ENCODE measurements at regions not wholly inside any gene's neighbourhood (a gene's known extent, or its start where the extent isn't known, plus 50 kb on each side); places are given as distances from the start of the nearest gene placed in this dataset.
"Not testable (repeated sequence)": the region's sequence is repeated elsewhere in the genome, so short reads cannot be mapped to it uniquely, and the experiment has no call there.

DNA sequence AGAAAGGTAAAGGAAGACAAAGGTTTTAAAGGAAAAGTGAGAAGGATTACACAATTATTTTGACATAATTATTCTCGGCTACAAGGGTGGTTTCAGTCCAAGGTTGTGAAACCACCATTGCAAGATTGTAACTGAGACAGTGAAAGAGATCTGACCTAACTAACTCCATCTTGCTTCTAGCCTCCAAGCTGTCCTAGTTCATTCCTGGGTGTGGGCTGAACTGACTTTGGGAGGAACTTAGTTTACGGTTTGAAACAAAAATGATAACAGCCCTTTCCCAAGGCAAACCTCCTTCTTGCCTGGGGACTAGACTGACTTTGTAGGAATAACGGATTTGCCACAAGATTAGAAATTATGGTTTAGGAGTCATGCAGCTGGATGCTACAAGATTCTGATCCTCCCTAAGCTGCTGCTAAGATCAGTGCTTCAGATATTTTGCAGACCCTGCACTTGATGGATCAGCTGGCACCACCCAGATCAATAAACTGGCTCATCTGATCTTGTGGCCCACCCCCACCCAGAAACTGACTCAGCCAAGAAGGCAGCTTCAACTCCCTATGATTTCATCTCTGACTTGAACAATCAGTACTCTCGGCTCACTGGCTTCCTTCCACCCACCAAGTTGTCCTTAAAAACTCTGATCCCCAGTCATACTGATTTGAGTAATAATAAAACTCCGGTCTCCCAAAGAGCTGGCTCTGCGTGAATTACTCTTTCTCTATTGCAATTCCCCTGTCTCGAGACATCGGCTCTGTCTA is 57.7 kb upstream of the AADACL2 start:
- Histone ChIP-seq H3K9me3 (ENCODE audit: insufficient read depth, low read depth, low read length) (no peaks in the 10 kb centered on the region), H3K27me3 (ENCODE audit: insufficient read depth, low read length) (no peaks in the 10 kb centered on the region), H3K9ac (ENCODE audit: low read depth, low read length) (no peak overlapping the region), H3K27ac (ENCODE audit: low read depth, low read length) (no peak overlapping the region), H3K36me3 (ENCODE audit: insufficient read depth, low read length) (no peaks in the 10 kb centered on the region), H3K4me3 (ENCODE audit: low read length) (no peak overlapping the region), H3K4me1 (ENCODE audit: insufficient read depth, low read length) (no peaks in the 10 kb centered on the region)
- WGBS = 93% methylated on average over 8 of the region's 8 CpGs

DNA sequence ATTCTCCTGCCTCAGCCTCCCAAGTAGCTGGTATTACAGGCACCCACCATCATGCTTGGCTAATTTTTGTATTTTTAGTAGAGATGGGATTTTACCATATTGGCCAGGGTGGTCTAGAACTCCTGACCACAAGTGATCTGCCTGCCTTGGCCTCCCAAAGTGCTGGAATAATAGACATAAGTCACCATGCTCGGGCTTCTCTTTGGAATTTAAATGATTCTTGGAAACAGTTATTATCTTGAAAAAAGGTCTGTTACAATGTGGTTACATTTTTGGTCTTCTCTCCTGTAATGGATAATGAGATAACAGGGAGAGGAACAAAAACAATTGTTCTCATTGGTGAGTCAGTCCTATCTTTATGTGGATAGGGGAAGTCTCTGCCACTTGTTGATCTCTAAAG is 59.8 kb upstream of the AADACL2 start:
- Histone ChIP-seq H3K27ac (ENCODE audit: low read depth, low read length) (no peak overlapping the region), H3K36me3 (ENCODE audit: insufficient read depth, low read length) (no peaks in the 10 kb centered on the region), H3K4me1 (ENCODE audit: insufficient read depth, low read length) (no peaks in the 10 kb centered on the region), H3K9me3 (ENCODE audit: insufficient read depth, low read depth, low read length) (no peaks in the 10 kb centered on the region), H3K27me3 (ENCODE audit: insufficient read depth, low read length) (no peaks in the 10 kb centered on the region), H3K9ac (ENCODE audit: low read depth, low read length) (no peak overlapping the region), H3K4me3 (ENCODE audit: low read length) (no peak overlapping the region)
- 74% methylated on average over 1 of the region's 1 CpG for WGBS

DNA sequence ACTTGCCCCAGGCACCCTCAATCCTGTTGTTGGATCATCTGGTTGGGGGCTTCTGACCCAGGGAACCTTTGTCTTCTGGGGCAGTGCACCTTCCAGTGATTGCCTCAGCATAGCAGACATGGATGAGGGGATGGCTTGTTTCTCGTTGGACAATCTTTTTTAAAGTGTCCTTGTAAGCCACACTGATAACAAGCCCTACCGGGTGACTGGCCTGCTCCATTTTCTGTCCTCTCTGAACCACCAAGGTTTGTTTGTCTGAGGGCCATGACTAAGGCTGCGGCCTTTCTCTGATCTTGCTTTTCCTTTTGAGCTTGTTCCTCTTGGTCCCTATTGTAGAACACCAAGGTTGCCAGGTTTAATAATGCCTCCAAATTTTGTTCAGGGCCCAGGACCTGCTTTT is 66.0 kb upstream of the AADACL2 start:
- not testable (repeated sequence) for H3K9me3 ChIP-seq (ENCODE audit: insufficient read depth, low read depth, low read length); H3K9ac ChIP-seq (ENCODE audit: low read depth, low read length); H3K27me3 ChIP-seq (ENCODE audit: insufficient read depth, low read length); H3K36me3 ChIP-seq (ENCODE audit: insufficient read depth, low read length); H3K27ac ChIP-seq (ENCODE audit: low read depth, low read length); H3K4me3 ChIP-seq (ENCODE audit: low read length); H3K4me1 ChIP-seq (ENCODE audit: insufficient read depth, low read length)
- 92% methylated on average over 3 of the region's 3 CpGs for WGBS

DNA sequence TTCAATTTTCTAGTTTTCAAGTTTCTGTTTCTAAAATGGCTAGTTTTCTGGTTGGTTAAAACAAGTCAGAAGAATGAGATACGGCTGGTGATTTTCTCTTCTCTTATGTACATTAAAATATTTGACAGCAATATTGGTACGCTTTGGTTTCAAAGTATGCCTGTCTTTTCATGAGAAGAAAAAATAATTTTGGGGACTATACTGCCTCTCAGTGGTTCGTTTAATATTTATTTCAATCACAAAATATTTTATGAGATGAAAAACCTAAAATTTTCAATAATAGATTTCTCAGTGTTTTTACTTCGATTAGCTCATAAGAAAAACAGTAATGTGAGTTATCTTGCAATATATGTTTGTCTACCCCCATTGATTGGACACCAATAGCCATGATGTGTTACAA is 72.8 kb upstream of the AADACL2 start:
- H3K4me3 ChIP-seq (ENCODE audit: low read length) = no peak overlapping the region
- no peak overlapping the region for H3K9ac ChIP-seq (ENCODE audit: low read depth, low read length)
- 100% methylated on average over 1 of the region's 4 CpGs for WGBS
- H3K27me3 ChIP-seq (ENCODE audit: insufficient read depth, low read length) = no peaks in the 10 kb centered on the region
- H3K9me3 ChIP-seq (ENCODE audit: insufficient read depth, low read depth, low read length) = no peaks in the 10 kb centered on the region
- H3K4me1 ChIP-seq (ENCODE audit: insufficient read depth, low read length) = no peaks in the 10 kb centered on the region
- H3K27ac ChIP-seq (ENCODE audit: low read depth, low read length) = no peak overlapping the region
- H3K36me3 ChIP-seq (ENCODE audit: insufficient read depth, low read length) = no peaks in the 10 kb centered on the region

DNA sequence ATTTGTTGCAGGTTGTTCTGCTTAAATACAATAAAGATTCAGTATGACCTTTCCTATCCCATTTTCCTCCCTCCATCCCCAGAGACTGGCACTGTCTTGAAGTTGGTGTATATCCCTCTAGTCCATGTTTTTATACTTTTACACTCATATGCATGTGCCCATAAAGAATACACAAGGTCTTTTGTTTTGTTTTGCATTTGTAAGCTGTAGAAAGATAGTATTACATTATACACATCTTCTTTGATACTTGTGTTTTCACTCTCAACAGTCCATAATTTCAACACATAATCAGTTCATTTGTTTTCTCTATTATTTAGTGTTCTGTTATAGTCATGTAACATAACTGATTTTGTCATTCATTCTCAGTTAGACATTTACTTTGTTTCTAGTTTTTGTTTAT is 88.7 kb upstream of the AADACL2 start:
- Histone ChIP-seq H3K27me3 (ENCODE audit: insufficient read depth, low read length) (no peaks in the 10 kb centered on the region), H3K36me3 (ENCODE audit: insufficient read depth, low read length) (no peaks in the 10 kb centered on the region)

DNA sequence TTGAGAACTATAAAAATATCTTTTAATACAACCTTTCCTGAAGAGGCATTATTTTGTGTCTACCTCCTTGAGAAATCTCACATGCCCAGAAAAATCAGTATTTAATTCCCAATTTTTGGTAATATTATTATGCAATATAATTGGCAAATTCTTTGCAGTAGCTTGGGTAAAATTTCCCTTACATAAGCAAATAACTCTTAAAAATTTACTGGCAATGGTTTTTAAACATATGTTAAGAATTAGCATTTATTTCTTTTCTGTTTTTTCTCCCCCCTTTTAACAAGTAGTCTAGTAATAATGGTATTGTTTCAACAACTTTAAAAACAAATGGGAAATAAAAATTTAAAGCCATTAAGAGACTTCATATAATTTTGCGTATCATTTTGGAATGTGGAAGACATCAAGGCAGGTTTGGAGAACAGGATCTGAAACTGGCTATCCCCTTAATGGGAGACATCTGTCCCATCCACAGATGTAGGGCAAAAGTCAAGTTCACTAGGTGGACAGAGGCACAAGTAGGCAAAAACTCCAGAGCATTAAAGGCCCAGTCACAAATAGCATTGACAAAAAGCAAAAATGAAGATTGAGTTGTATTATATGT is 89.6 kb upstream of the AADACL2 start:
- no peak overlapping the region for H3K27ac ChIP-seq (ENCODE audit: low read depth, low read length)
- H3K27me3 ChIP-seq (ENCODE audit: insufficient read depth, low read length) = no peaks in the 10 kb centered on the region
- no peaks in the 10 kb centered on the region for H3K36me3 ChIP-seq (ENCODE audit: insufficient read depth, low read length)
- H3K9me3 ChIP-seq (ENCODE audit: insufficient read depth, low read depth, low read length) = no peaks in the 10 kb centered on the region
- no peaks in the 10 kb centered on the region for H3K4me1 ChIP-seq (ENCODE audit: insufficient read depth, low read length)
- H3K4me3 ChIP-seq (ENCODE audit: low read length) = no peak overlapping the region
- H3K9ac ChIP-seq (ENCODE audit: low read depth, low read length) = no peak overlapping the region
- WGBS = 93% methylated on average over 1 of the region's 1 CpG

More for the DNA sequence above, 88.7 kb upstream of the AADACL2 start:
- Histone ChIP-seq H3K4me3 (ENCODE audit: low read length) (no peak overlapping the region), H3K27ac (ENCODE audit: low read depth, low read length) (no peak overlapping the region), H3K9ac (ENCODE audit: low read depth, low read length) (no peak overlapping the region), H3K9me3 (ENCODE audit: insufficient read depth, low read depth, low read length) (no peaks in the 10 kb centered on the region), H3K4me1 (ENCODE audit: insufficient read depth, low read length) (no peaks in the 10 kb centered on the region)

DNA sequence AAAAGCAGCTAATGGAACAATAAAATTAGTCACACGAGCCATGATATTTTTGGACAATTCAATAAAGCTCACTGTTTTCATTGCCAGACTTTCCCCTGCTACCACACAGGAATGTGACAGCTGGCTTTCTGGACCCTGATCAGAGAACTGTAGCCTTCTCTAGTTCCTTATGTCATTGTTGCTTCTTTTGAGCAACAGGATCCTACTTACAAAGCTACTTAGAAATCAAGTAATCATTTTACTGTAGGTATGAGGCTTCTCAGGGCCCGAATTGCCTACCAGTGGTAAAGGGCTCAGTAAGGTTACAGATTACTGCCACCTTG is 94.3 kb upstream of the AADACL2 start:
- Histone ChIP-seq H3K27me3 (ENCODE audit: insufficient read depth, low read length) (no peaks in the 10 kb centered on the region), H3K36me3 (ENCODE audit: insufficient read depth, low read length) (no peaks in the 10 kb centered on the region), H3K4me3 (ENCODE audit: low read length) (no peak overlapping the region), H3K4me1 (ENCODE audit: insufficient read depth, low read length) (no peaks in the 10 kb centered on the region), H3K27ac (ENCODE audit: low read depth, low read length) (no peak overlapping the region), H3K9ac (ENCODE audit: low read depth, low read length) (no peak overlapping the region), H3K9me3 (ENCODE audit: insufficient read depth, low read depth, low read length) (no peaks in the 10 kb centered on the region; the same call in 1 of the 2 replicates)
- WGBS = 96% methylated on average over 2 of the region's 2 CpGs

DNA sequence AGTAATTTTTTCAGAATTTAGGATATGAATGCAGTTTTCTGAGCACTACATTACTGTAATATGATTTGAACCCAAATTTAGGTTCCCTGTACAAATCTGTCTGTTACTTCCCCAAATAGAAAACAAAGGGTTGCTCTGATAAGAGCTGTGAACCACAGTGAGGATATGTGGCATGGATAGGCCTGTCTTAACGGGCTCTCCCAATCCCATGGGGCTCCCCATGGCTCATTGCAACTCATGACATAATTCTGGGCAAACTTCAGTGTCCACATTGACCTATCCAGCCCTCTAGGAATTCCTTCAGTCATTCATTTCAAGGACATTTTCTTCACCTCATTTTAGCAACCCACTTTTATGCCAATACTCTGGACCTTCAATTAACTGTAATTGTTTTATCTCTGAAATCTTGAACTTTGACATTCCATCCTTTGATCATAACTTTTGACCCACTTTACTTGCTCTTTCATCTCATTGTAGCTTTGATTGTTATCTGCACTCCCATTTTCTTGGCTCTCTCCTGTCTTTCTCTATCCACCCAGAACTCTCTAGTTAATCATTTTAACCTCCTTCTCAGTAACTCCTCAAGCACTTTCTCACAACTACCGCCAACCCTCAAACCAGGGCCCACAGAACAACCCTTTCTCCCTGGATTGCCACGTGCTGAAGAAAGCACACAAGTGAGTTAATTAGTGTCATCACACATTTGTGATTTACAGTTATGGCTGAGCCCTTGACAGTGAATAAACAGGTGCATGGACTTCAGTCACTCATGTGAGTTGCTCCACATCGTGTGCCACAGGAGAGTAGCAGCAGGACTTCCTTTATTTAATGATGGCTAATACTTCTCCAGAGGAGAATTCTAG is 94.9 kb upstream of the AADACL2 start:
- WGBS = 89% methylated on average over 4 of the region's 4 CpGs

DNA sequence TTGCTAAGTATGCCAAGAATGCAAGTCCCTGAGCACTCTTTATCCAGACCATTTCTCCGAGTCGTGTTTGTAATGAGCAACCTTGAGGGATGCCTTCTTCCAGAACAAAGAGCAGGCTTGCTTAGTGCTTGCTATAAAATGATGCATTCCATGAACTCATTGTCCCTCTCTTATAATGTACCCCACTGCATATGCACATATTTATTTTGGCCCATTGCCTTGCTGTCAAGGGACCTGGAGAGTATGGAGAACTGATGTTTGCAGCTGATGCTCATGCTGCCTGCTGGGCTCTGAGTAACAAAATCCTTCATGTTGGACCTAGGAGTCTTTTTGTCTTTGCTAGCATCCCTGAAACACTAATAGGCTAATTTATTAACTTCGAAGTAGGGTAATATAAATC is 97.8 kb upstream of the AADACL2 start:
- H3K9ac ChIP-seq (ENCODE audit: low read depth, low read length) = no peak overlapping the region
- H3K27me3 ChIP-seq (ENCODE audit: insufficient read depth, low read length) = no peaks in the 10 kb centered on the region
- no peak overlapping the region for H3K27ac ChIP-seq (ENCODE audit: low read depth, low read length)
- no peaks in the 10 kb centered on the region; the same call in 1 of the 2 replicates for H3K9me3 ChIP-seq (ENCODE audit: insufficient read depth, low read depth, low read length)
- no peak overlapping the region for H3K4me3 ChIP-seq (ENCODE audit: low read length)
- no peaks in the 10 kb centered on the region for H3K36me3 ChIP-seq (ENCODE audit: insufficient read depth, low read length)
- 98% methylated on average over 2 of the region's 3 CpGs for WGBS
- no peaks in the 10 kb centered on the region for H3K4me1 ChIP-seq (ENCODE audit: insufficient read depth, low read length)

More for the DNA sequence above, 94.9 kb upstream of the AADACL2 start:
- no peak overlapping the region for H3K27ac ChIP-seq (ENCODE audit: low read depth, low read length)
- H3K4me1 ChIP-seq (ENCODE audit: insufficient read depth, low read length) = no peaks in the 10 kb centered on the region
- no peak overlapping the region for H3K4me3 ChIP-seq (ENCODE audit: low read length)
- no peaks in the 10 kb centered on the region for H3K27me3 ChIP-seq (ENCODE audit: insufficient read depth, low read length)
- no peak overlapping the region for H3K9ac ChIP-seq (ENCODE audit: low read depth, low read length)
- H3K9me3 ChIP-seq (ENCODE audit: insufficient read depth, low read depth, low read length) = no peaks in the 10 kb centered on the region; the same call in 1 of the 2 replicates
- no peaks in the 10 kb centered on the region for H3K36me3 ChIP-seq (ENCODE audit: insufficient read depth, low read length)

DNA sequence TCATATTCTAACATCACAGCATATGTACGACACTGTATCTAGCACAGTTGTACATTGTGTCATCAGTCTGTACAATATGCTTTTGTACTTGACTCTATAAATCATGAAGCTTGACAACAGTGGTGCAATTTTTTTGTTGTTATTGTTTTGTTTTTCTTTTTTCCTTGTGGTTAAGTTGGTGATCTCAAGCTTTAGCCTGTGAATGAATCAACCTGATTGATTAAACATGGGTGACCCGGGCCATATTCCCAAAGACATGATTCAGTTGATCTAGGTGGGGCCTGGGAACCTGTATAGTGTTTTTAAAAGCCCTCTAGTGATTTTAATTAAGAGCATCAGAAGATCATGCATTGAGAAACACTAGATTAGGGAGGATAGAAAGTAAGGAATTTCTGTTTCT is 101.8 kb upstream of the AADACL2 start:
- no peak overlapping the region for H3K27ac ChIP-seq (ENCODE audit: low read depth, low read length)
- WGBS = 90% methylated on average over 1 of the region's 2 CpGs
- H3K27me3 ChIP-seq (ENCODE audit: insufficient read depth, low read length) = no peaks in the 10 kb centered on the region
- no peaks in the 10 kb centered on the region for H3K36me3 ChIP-seq (ENCODE audit: insufficient read depth, low read length)
- no peak overlapping the region for H3K9ac ChIP-seq (ENCODE audit: low read depth, low read length)
- H3K4me1 ChIP-seq (ENCODE audit: insufficient read depth, low read length) = no peaks in the 10 kb centered on the region
- no peak overlapping the region for H3K4me3 ChIP-seq (ENCODE audit: low read length)
- H3K9me3 ChIP-seq (ENCODE audit: insufficient read depth, low read depth, low read length) = no peaks in the 10 kb centered on the region; the same call in 1 of the 2 replicates

DNA sequence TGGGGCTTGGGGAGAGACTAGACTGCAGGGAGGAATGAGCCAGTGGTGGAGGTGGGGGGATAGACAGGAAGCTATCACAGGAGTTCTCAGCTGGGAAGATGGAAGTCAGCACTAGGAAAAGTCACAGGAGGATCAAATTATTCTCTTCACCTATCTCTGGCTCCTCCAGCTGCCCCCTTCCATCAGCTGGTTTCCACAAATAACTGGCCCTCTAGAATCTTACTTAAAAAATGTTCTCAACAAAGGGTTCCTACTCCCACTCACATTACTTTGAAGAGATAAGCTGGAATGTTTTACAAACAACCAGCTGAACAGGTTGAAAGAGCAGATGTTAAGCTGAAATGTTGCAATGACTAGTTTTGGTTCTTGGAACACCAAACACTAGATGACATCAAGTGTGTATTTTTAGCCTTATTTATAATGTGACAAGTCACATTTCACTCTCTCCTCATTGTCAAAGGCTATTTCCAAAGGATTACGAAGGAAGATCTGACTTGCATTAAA is 102.7 kb upstream of the AADACL2 start:
- Histone ChIP-seq H3K4me1 (ENCODE audit: insufficient read depth, low read length) (no peaks in the 10 kb centered on the region), H3K9ac (ENCODE audit: low read depth, low read length) (no peak overlapping the region), H3K9me3 (ENCODE audit: insufficient read depth, low read depth, low read length) (no peaks in the 10 kb centered on the region; the same call in 1 of the 2 replicates), H3K4me3 (ENCODE audit: low read length) (no peak overlapping the region), H3K27ac (ENCODE audit: low read depth, low read length) (no peak overlapping the region), H3K27me3 (ENCODE audit: insufficient read depth, low read length) (no peaks in the 10 kb centered on the region), H3K36me3 (ENCODE audit: insufficient read depth, low read length) (no peaks in the 10 kb centered on the region)
- 88% methylated on average over 1 of the region's 1 CpG for WGBS
